Fibroblast of lung (primary cell): ENCODE measurements at regions not wholly inside any gene's neighbourhood (a gene's known extent, or its start where the extent isn't known, plus 50 kb on each side); places are given as distances from the start of the nearest gene placed in this dataset.
A peak's percentile ranks its signal among the peaks of the same experiment; 100 is the strongest.

Source experiments
- DNase-seq, 2 donors: peaks; one replicate each; pipeline versions ENCODE4 v3.0.0 to v3.0.0-alpha.2; 2010; ENCODE audit warnings: low read depth in 2 of 2
- H2AFZ ChIP-seq: 2 replicates; pipeline ENCODE4 v1.5.1; 2012; ENCODE audit warnings: low read length, control low read depth, inconsistent platforms
- H3K27ac ChIP-seq: 2 replicates; pipeline ENCODE4 v1.5.1; 2011; ENCODE audit warnings: low read length, control low read depth; ENCODE audit not compliant: insufficient read depth
- H3K27me3 ChIP-seq: 2 replicates; pipeline ENCODE4 v1.5.1; 2011; ENCODE audit warnings: mild to moderate bottlenecking, low read length; ENCODE audit not compliant: control insufficient read depth, insufficient read depth
- H3K36me3 ChIP-seq: 2 replicates; pipeline ENCODE4 v1.5.1; 2011; ENCODE audit warnings: low read length; ENCODE audit not compliant: control insufficient read depth, insufficient read depth
- H3K4me1 ChIP-seq: 2 replicates; pipeline ENCODE4 v1.5.1; 2011; ENCODE audit warnings: low read length; ENCODE audit not compliant: control insufficient read depth, insufficient read depth; ENCODE audit errors: extremely low read depth
- H3K4me2 ChIP-seq: 2 replicates; pipeline ENCODE4 v1.5.1; 2011; ENCODE audit warnings: low read length, control low read depth; ENCODE audit not compliant: insufficient read depth; ENCODE audit errors: extremely low read depth
- H3K4me3 ChIP-seq, 4 experiments: fragments of 200-600 bp in 1 of 4; sonication (generic) in 1 of 4; replicated peaks in 1 of 4; 2 replicates each; pipeline ENCODE4 v1.5.1; 2011 to 2016; ENCODE audit warnings: low read length in 4 of 4, low read depth in 3 of 4, mild to moderate bottlenecking in 3 of 4, control low read depth in 2 of 4, inconsistent platforms in 1 of 4, mixed read lengths in 1 of 4; ENCODE audit not compliant: insufficient read depth in 1 of 4; ENCODE audit errors: control extremely low read depth in 1 of 4
- H3K79me2 ChIP-seq: 2 replicates; pipeline ENCODE4 v1.5.1; 2012; ENCODE audit warnings: mild to moderate bottlenecking, low read length, inconsistent platforms; ENCODE audit not compliant: control insufficient read depth, insufficient read depth
- H3K9ac ChIP-seq: 2 replicates; pipeline ENCODE4 v1.5.1; 2011; ENCODE audit warnings: mild to moderate bottlenecking, low read length, control low read depth; ENCODE audit not compliant: insufficient read depth
- H3K9me3 ChIP-seq: 2 replicates; pipeline ENCODE4 v1.5.1; 2012; ENCODE audit warnings: low read depth, low read length; ENCODE audit not compliant: control insufficient read depth, insufficient read depth
- H4K20me1 ChIP-seq: 2 replicates; pipeline ENCODE4 v1.5.1; 2011; ENCODE audit warnings: low read length; ENCODE audit not compliant: control insufficient read depth, insufficient read depth; ENCODE audit errors: extremely low read depth
- CTCF ChIP-seq, 2 donors: IDR thresholded peaks in 1 of 2; conservative IDR thresholded peaks in 1 of 2; 1 replicate in 1 of 2; 2 replicates in 1 of 2; pipeline ENCODE4 v1.5.1; 2011 to 2012; ENCODE audit warnings: low read length in 2 of 2, control low read depth in 1 of 2, inconsistent platforms in 1 of 2, low read depth in 1 of 2, mild to moderate bottlenecking in 1 of 2
- EZH2 ChIP-seq: IDR thresholded peaks from 2 replicates; pipeline ENCODE4 v1.5.1; 2012; ENCODE audit warnings: low read length, control low read depth, mild to moderate bottlenecking; ENCODE audit errors: missing control alignments

DNA sequence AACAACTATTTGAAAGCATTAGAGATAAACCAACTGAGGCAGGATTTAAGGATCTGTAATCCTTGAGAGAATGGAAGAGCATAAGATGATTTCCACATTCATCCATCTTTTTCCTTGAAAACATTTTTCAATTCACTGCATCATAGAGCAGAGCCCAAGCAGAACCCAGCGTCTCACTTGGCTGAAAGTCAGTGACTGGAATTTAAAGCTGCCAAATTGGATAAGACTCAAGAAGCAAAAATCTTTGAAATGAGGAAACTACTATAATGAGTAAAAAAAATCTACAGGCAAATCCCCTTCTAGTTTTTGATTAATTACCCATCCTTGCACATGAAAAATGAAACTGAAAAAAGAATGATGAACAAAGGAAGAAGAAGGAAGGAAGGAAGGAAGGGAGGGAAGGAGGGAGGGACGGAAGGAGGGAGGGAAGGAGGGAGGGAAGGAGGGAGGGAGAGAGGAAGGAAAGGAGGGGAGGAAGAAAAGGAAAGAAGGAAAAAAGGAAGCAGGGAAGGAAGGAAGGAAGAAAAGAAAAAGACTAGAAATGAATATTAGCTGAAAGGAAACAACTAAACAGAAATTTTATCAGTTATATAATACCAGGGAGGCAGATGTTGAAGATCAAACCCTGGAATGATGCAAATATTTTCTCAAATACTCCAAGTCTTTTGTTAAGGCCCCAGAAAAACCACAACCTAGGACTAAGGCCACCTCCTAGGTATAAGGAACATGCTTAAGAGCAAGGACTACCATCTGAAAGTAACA lies 336.3 kb upstream of the MAGI2 start:
- Histone ChIP-seq H3K79me2 (no peaks in the 10 kb centered on the region), H3K4me1 (peaks cover 2% of the 10 kb centered on the region), H2AFZ (peak overlapping the region; percentile 15), H3K9ac (no peak overlapping the region), H3K27ac (no peak overlapping the region), H3K4me3 (no peak overlapping the region), H3K4me2 (no peak overlapping the region), H3K27me3 (no peaks in the 10 kb centered on the region), H3K36me3 (no peaks in the 10 kb centered on the region), H4K20me1 (no peaks in the 10 kb centered on the region), H3K9me3 (no peaks in the 10 kb centered on the region)
- DNase-seq, result peak; percentile 64 to 78
- TF ChIP-seq EZH2 (no peak), CTCF (conservative IDR thresholded peaks at IDR 0.05 in 1 of 2, IDR thresholded peaks at IDR 0.05 in 1 of 2; ENCODE audit: low read depth in 1 of 2, low read length in 2 of 2) (no peak)

- Histone ChIP-seq H2AFZ (no peak overlapping the region), H3K9ac (no peak overlapping the region), H3K4me2 (no peak overlapping the region), H3K9me3 (no peaks in the 10 kb centered on the region), H3K27me3 (no peaks in the 10 kb centered on the region), H3K27ac (no peak overlapping the region), H3K36me3 (no peaks in the 10 kb centered on the region), H4K20me1 (no peaks in the 10 kb centered on the region), H3K4me1 (peaks cover 2% of the 10 kb centered on the region), H3K79me2 (no peaks in the 10 kb centered on the region), H3K4me3 (no peak overlapping the region)
- no peak for TF ChIP-seq CTCF (conservative IDR thresholded peaks at IDR 0.05 in 1 of 2, IDR thresholded peaks at IDR 0.05 in 1 of 2; ENCODE audit: low read depth in 1 of 2, low read length in 2 of 2)
- TF ChIP-seq EZH2, result no peak
- DNase-seq, result peak in 1 of 2 donors; percentile 42
Measured at GRCh38 chr7:79787623-79788022, 334.2 kb upstream of the MAGI2 start.

GRCh38 chr7:79787096-79787495 lies 333.6 kb upstream of the MAGI2 start:
- H3K27ac ChIP-seq, result no peak overlapping the region
- H3K9me3 ChIP-seq, result no peaks in the 10 kb centered on the region
- peaks cover 2% of the 10 kb centered on the region for H3K4me1 ChIP-seq
- no peaks in the 10 kb centered on the region for H3K27me3 ChIP-seq
- no peak overlapping the region for H3K4me3 ChIP-seq
- no peaks in the 10 kb centered on the region for H3K36me3 ChIP-seq
- TF ChIP-seq CTCF (conservative IDR thresholded peaks at IDR 0.05 in 1 of 2, IDR thresholded peaks at IDR 0.05 in 1 of 2; ENCODE audit: low read depth in 1 of 2, low read length in 2 of 2) (no peak), EZH2 (no peak)
- H3K9ac ChIP-seq, result no peak overlapping the region
- no peak for DNase-seq
- no peaks in the 10 kb centered on the region for H4K20me1 ChIP-seq
- H3K79me2 ChIP-seq, result no peaks in the 10 kb centered on the region
- no peak overlapping the region for H3K4me2 ChIP-seq
- no peak overlapping the region for H2AFZ ChIP-seq
